Left ventricle myocardium inferior (tissue), 1 donor: ENCODE measurements at regions not wholly inside any gene's neighbourhood (a gene's known extent, or its start where the extent isn't known, plus 50 kb on each side); places are given as distances from the start of the nearest gene placed in this dataset.

ENCODE experiments used
- DNase-seq: peaks from one replicate; pipeline ENCODE4 v3.0.0-alpha.2; 2020
- H3K27ac ChIP-seq: fragments of 200-600 bp; replicated peaks from 2 replicates; pipeline ENCODE4 v1.8.0; 2021
- H3K27me3 ChIP-seq: fragments of 200-600 bp; 2 replicates; pipeline ENCODE4 v1.8.0; 2021; ENCODE audit warnings: low read depth
- H3K36me3 ChIP-seq: fragments of 200-600 bp; 2 replicates; pipeline ENCODE4 v1.8.0; 2021
- H3K4me1 ChIP-seq: fragments of 200-600 bp; 2 replicates; pipeline ENCODE4 v1.8.0; 2021
- H3K4me3 ChIP-seq: fragments of 200-600 bp; 2 replicates; pipeline ENCODE4 v1.8.0; 2021; ENCODE audit warnings: mild to moderate bottlenecking, moderate library complexity
- H3K9me3 ChIP-seq: fragments of 200-600 bp; replicated peaks from 2 replicates; pipeline ENCODE4 v1.8.0; 2021
- intact Hi-C: fragments of 100-400 bp; cut with micrococcal nuclease; formaldehyde crosslinking; loops from one replicate; pipeline ENCODE4 v1.11.0; 2022
- TF ChIP-seq, protein P1 (sequence below): fragments of 200-600 bp; IDR thresholded peaks from 2 replicates; pipeline ENCODE4 v1.8.0; 2021; ENCODE audit warnings: antibody characterized with exemption, mild to moderate bottlenecking, borderline replicate concordance
- donor health status: DM: no; HTN: yes; CAD: no; lungs with severe emphysema.

DNA sequence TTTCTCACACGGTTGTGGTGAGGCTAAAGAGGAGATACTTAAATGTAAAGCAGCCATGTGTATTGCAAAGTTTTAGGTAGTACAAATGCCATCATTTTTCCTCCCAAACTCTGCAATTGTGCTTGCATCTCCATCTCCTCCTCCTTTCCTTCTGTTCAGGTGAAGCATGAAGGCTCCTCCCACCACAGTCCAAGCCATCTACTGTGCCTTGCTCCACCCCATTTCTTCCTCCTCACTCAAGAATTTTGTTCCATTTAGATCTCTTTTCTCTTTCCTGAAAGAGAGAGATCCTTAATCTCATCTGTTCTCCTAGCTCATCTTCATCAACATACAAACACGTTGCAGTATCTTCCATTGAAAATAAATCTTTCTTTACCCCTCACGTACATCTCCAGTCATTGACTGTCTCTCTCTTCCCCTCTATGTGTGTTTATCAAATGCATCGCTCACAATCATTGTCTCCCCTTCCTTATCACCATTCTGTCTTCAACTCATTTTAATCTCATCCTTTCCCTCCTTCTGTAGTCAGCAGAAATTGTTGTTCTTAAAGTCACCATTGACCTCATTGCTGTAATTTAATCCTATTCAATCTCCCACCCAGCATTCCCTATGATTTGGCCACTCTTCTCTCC is 392.1 kb downstream of the RAD51AP2 start:
- Histone ChIP-seq H3K36me3 (no peaks in the 10 kb centered on the region), H3K4me3 (no peak overlapping the region), H3K27me3 (no peaks in the 10 kb centered on the region), H3K9me3 (no peaks in the 10 kb centered on the region), H3K27ac (no peak overlapping the region), H3K4me1 (no peaks in the 10 kb centered on the region)
- intact Hi-C loops, result no loop called here
- no peak for DNase-seq
- TF ChIP-seq, protein P1, sequence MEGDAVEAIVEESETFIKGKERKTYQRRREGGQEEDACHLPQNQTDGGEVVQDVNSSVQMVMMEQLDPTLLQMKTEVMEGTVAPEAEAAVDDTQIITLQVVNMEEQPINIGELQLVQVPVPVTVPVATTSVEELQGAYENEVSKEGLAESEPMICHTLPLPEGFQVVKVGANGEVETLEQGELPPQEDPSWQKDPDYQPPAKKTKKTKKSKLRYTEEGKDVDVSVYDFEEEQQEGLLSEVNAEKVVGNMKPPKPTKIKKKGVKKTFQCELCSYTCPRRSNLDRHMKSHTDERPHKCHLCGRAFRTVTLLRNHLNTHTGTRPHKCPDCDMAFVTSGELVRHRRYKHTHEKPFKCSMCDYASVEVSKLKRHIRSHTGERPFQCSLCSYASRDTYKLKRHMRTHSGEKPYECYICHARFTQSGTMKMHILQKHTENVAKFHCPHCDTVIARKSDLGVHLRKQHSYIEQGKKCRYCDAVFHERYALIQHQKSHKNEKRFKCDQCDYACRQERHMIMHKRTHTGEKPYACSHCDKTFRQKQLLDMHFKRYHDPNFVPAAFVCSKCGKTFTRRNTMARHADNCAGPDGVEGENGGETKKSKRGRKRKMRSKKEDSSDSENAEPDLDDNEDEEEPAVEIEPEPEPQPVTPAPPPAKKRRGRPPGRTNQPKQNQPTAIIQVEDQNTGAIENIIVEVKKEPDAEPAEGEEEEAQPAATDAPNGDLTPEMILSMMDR, result no peak

DNA sequence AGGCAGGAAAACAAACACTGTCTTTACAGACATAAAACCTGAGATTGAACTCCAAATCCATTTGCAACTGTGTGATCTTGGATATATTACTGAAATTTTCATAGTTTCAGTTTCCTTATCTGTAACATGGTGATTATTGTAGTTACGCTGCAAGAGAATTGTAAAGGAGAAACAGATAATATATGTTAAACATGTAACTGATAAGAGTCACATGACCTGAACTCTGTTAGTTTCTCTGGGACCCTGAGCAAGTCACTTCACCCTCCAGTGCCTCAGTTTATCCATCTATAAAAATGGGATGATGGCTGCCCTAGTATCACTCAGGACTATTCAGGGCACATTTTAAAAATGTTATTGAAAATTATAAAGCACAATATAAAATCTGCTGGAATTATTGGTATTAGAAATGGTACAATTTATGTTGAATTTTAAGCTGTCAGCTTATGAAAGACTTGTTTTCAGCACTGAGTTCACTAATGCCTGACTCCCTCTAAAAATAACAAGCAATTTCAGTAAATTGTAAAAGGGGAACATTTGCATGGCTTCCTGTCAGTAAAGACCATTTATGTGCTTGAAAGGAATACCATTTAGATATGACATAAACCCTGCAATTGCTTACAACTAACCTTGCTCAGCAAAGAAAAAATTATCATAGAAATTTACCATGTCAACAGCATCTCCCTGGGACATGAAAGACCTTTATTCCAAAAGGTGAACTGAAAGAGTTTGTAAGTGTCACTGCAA is 393.5 kb downstream of the RAD51AP2 start:
- DNase-seq, result no peak
- Histone ChIP-seq H3K4me1 (no peaks in the 10 kb centered on the region), H3K4me3 (no peak overlapping the region), H3K27ac (no peak overlapping the region), H3K9me3 (no peaks in the 10 kb centered on the region), H3K36me3 (no peaks in the 10 kb centered on the region), H3K27me3 (no peaks in the 10 kb centered on the region)
- intact Hi-C loops, result no loop called here
- TF ChIP-seq, protein P1, result no peak

DNA sequence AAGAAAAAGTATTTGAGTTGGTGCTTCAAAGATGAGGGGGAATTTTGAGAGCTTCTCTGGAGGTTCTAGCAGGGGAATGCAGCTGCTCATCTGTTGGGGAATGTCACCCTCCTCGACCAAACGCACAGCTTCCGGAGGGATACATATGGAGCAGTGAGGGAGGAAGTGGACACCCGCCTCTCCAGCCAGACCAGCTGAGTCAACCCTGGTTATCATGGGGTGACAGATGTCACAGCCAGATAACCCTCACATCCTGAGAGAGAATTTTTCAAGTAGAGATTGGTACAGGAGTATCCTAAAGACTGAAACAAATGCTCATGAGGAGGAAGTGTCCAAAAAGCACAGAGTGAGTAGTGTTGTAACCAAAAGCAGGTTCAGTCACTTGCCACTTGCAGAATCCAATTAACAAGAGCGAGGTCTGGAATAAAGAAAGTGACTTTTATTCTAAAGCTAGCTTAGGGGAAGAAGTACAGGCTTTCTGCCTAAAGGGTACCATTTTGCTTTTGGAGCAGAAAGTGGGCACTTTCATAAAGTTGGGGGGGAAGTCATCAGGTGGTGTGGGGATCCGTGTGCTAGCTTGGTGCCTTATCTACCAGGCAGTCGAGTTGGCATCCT is 395.2 kb downstream of the RAD51AP2 start:
- no peak overlapping the region for H3K27ac ChIP-seq
- H3K4me3 ChIP-seq, result no peak overlapping the region
- TF ChIP-seq, protein P1, result no peak
- no peaks in the 10 kb centered on the region for H3K36me3 ChIP-seq
- no peaks in the 10 kb centered on the region for H3K4me1 ChIP-seq
- intact Hi-C loops, result no loop called here
- no peaks in the 10 kb centered on the region for H3K27me3 ChIP-seq
- no peaks in the 10 kb centered on the region for H3K9me3 ChIP-seq
- no peak for DNase-seq

DNA sequence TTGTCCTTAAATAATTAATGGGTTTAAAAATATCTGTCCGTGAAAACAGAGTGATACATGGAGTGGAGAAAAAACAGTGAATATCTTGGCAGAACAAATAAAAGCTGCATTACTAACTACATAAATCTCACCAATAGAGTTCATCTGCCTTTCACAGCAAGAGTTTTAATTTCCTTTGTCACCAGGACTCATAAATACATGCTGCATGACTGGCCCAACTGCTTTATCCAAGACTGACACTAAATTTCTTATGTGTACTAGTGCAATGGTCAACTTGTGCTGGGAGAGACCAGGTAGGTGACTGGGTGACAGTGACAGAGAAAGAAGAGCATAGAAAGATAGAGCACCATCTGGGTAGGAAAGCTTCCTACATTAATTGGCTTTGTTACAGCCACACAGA is 402.8 kb downstream of the RAD51AP2 start:
- H3K36me3 ChIP-seq, result no peaks in the 10 kb centered on the region
- H3K4me3 ChIP-seq, result no peak overlapping the region
- no peak for DNase-seq
- no peaks in the 10 kb centered on the region for H3K4me1 ChIP-seq
- no peak overlapping the region for H3K27ac ChIP-seq
- intact Hi-C loops, result no loop called here
- no peaks in the 10 kb centered on the region for H3K9me3 ChIP-seq
- H3K27me3 ChIP-seq, result no peaks in the 10 kb centered on the region
- TF ChIP-seq, protein P1, result no peak

DNA sequence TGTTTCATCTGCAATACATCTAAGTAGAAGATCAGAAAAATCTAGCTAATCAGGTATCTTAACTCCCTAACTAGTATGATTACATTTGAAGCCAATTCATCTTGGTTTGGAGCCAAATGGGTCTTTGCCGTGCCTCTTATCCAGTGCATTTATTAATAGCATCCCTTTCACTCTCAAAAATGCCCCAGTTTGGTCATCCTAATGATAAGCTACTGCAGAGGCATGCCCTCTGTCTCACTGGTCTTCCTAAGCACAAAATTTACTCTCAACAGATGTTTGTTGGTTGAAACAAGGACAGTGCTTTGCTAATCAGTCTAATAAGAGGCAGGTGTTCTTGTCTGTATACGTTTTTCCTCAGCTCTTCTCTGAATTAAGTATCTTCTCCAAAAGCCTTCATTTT is 403.2 kb downstream of the RAD51AP2 start:
- TF ChIP-seq, protein P1, result no peak
- Histone ChIP-seq H3K27ac (no peak overlapping the region), H3K27me3 (no peaks in the 10 kb centered on the region), H3K9me3 (no peaks in the 10 kb centered on the region), H3K4me1 (no peaks in the 10 kb centered on the region), H3K4me3 (no peak overlapping the region), H3K36me3 (no peaks in the 10 kb centered on the region)
- intact Hi-C loops, result no loop called here
- DNase-seq, result no peak
